ENCODE measurements at regions not wholly inside any gene's neighbourhood (a gene's known extent, or its start where the extent isn't known, plus 50 kb on each side); places are given as distances from the start of the nearest gene placed in this dataset.

DNA sequence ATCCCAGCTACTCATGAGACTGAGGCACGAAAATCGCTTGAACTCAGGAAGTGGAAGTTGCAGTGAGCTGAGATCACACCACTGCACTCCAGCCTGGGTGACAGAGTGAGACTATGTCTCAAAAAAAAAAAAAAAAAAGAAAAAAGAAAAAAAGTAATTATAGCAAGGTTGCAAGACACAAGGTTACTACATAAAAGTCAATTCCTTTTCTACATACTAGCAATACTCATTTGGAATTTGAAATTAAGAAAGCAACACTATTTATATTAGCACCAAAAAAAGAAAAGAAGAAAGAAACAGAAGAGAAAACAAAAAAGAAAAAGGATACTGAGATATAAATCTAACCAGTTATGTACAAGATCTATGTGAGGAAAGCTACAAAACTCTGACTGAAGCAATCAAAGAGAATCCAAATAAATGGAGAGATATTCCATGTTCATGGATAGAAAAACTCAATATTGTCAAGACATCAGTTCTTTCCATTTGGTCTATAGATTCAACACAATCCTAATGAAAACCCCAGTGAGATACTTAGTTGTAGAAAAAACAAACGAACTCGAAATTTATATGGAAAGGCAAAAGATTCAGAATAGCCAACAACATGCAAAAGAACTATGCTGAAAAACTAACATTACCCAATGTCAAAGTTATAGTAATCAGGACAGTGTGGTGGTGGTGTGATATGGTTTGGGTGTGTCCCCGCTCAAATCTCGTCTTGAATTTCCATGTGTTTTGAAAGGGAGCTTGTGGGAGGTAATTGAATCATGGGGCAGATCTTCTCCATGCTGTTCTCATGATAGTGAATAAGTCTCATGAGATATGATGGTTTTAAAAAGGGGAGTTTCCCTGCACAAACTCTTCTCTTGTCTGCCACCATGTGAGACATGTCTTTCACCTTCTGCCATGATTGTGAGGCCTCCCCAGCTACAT, 73.3 kb downstream of the GPX5 start:
- TF ChIP-seq, protein P1, sequence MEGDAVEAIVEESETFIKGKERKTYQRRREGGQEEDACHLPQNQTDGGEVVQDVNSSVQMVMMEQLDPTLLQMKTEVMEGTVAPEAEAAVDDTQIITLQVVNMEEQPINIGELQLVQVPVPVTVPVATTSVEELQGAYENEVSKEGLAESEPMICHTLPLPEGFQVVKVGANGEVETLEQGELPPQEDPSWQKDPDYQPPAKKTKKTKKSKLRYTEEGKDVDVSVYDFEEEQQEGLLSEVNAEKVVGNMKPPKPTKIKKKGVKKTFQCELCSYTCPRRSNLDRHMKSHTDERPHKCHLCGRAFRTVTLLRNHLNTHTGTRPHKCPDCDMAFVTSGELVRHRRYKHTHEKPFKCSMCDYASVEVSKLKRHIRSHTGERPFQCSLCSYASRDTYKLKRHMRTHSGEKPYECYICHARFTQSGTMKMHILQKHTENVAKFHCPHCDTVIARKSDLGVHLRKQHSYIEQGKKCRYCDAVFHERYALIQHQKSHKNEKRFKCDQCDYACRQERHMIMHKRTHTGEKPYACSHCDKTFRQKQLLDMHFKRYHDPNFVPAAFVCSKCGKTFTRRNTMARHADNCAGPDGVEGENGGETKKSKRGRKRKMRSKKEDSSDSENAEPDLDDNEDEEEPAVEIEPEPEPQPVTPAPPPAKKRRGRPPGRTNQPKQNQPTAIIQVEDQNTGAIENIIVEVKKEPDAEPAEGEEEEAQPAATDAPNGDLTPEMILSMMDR (IDR thresholded peaks at IDR 0.05) = no peak
- TF ChIP-seq POLR2A (IDR thresholded peaks at IDR 0.05) (no peak), EP300 (IDR thresholded peaks at IDR 0.05) (no peak), POLR2AphosphoS5 (IDR thresholded peaks at IDR 0.05) (no peak)

Data from upper lobe of left lung (tissue), 4 donors.